Small intestine (tissue), 7 donors: ENCODE measurements at regions not wholly inside any gene's neighbourhood (a gene's known extent, or its start where the extent isn't known, plus 50 kb on each side); places are given as distances from the start of the nearest gene placed in this dataset.

Experiments
- DNase-seq, 2 donors: peaks; one replicate each; pipeline versions ENCODE4 v3.0.0 to v3.0.0-alpha.2; 2013
- FAIRE-seq: peaks from 2 replicates; lab custom pipeline; 2012; peaks lifted over from hg19 to GRCh38; lab: Jason Lieb, UNC
- H3K27ac ChIP-seq, 3 donors: one replicate each; pipeline ENCODE4 v1.5.1; 2013; ENCODE audit warnings: low read length in 2 of 3, mild to moderate bottlenecking in 2 of 3, control low read depth in 1 of 3, inconsistent platforms in 1 of 3, low read depth in 1 of 3, moderate library complexity in 1 of 3
- H3K27me3 ChIP-seq, 3 donors: one replicate each; pipeline ENCODE4 v1.6.1; 2013; ENCODE audit warnings: low read length in 3 of 3, inconsistent platforms in 1 of 3; ENCODE audit not compliant: control insufficient read depth in 3 of 3, insufficient read depth in 3 of 3
- H3K36me3 ChIP-seq, 3 donors: one replicate each; pipeline ENCODE4 v1.6.1; 2013; ENCODE audit warnings: low read length in 3 of 3, inconsistent platforms in 1 of 3, low read depth in 1 of 3, mild to moderate bottlenecking in 1 of 3, moderate library complexity in 1 of 3; ENCODE audit not compliant: control insufficient read depth in 3 of 3, insufficient read depth in 2 of 3
- H3K4me1 ChIP-seq, 3 donors: one replicate each; pipeline ENCODE4 v1.6.1; 2013; ENCODE audit warnings: low read length in 2 of 3, inconsistent platforms in 1 of 3, low read depth in 1 of 3, mild to moderate bottlenecking in 1 of 3, moderate library complexity in 1 of 3; ENCODE audit not compliant: control insufficient read depth in 3 of 3, insufficient read depth in 2 of 3
- H3K4me3 ChIP-seq, 3 donors: one replicate each; pipeline ENCODE4 v1.5.1; 2013; ENCODE audit warnings: low read length in 3 of 3, control low read depth in 1 of 3, inconsistent platforms in 1 of 3, low read depth in 1 of 3, mild to moderate bottlenecking in 1 of 3, moderate library complexity in 1 of 3
- H3K9me3 ChIP-seq, 2 donors: one replicate each; pipeline ENCODE4 v1.6.1; 2013; ENCODE audit warnings: low read depth in 1 of 2, low read length in 1 of 2; ENCODE audit not compliant: control insufficient read depth in 2 of 2, insufficient read depth in 1 of 2
- WGBS, 3 donors: extraction: QIAGEN DNeasy Blood & Tissue Kit; methylation state at CpG; one replicate each; pipeline ENCODE4 v1.1.7; 2013; 5-methylcytosine and 5-hydroxymethylcytosine counted together
- donor health status: healthy with polysubstance abuse.
- donor health status: control.
- donor health status: control.
- donor health status: Bipolar disorder and iron deficiency.
- donor health status: healthy.

- 40 to 67% (median 61%) methylated on average over 3 of the region's 3 CpGs for WGBS, 3 donors
- peak overlapping the region in 1 of 3 donors; percentile 9 for H3K27ac ChIP-seq
- H3K27me3 ChIP-seq, result no peaks in the 10 kb centered on the region
- no peak overlapping the region for H3K4me3 ChIP-seq
- FAIRE-seq (no peak), DNase-seq (no peak)
- no peaks in the 10 kb centered on the region for H3K4me1 ChIP-seq
- H3K36me3 ChIP-seq, result no peaks in the 10 kb centered on the region
- H3K9me3 ChIP-seq, result peaks cover 0 to 2% of the 10 kb centered on the region in 2 donors
These were observed 158.0 kb downstream of the C7orf25 start for GRCh38 chr7:42753811-42754363.

GRCh38 chr7:42753367-42753766, 158.5 kb downstream of the C7orf25 start:
- no peak for FAIRE-seq
- no peak for DNase-seq
- Histone ChIP-seq H3K27ac (no peak overlapping the region), H3K27me3 (no peaks in the 10 kb centered on the region), H3K9me3 (no peaks in the 10 kb centered on the region), H3K36me3 (no peaks in the 10 kb centered on the region), H3K4me1 (no peaks in the 10 kb centered on the region), H3K4me3 (no peak overlapping the region)
- 51 to 79% (median 78%) methylated on average over 2 of the region's 2 CpGs for WGBS, 3 donors

- Histone ChIP-seq H3K4me3 (no peak overlapping the region), H3K9me3 (no peaks in the 10 kb centered on the region), H3K27ac (no peak overlapping the region), H3K4me1 (no peaks in the 10 kb centered on the region), H3K27me3 (no peaks in the 10 kb centered on the region), H3K36me3 (no peaks in the 10 kb centered on the region)
- DNase-seq (no peak), FAIRE-seq (no peak)
- 58 to 73% (median 71%) methylated on average over 4 of the region's 4 CpGs for WGBS, 3 donors
These were observed 161.7 kb downstream of the C7orf25 start for GRCh38 chr7:42750172-42750571.

GRCh38 chr7:42747044-42747443, 164.8 kb downstream of the C7orf25 start:
- WGBS, 3 donors, result 78 to 82% (median 80%) methylated on average over 2 of the region's 2 CpGs
- Histone ChIP-seq H3K9me3 (no peaks in the 10 kb centered on the region), H3K36me3 (no peaks in the 10 kb centered on the region), H3K27ac (no peak overlapping the region), H3K4me1 (no peaks in the 10 kb centered on the region), H3K4me3 (no peak overlapping the region), H3K27me3 (no peaks in the 10 kb centered on the region)
- DNase-seq (no peak), FAIRE-seq (no peak)

GRCh38 chr7:42746214-42746613, 165.7 kb downstream of the C7orf25 start:
- WGBS, 3 donors, result 19 to 59% (median 33%) methylated on average over 2 of the region's 2 CpGs
- Histone ChIP-seq H3K4me3 (no peak overlapping the region), H3K27ac (no peak overlapping the region), H3K36me3 (no peaks in the 10 kb centered on the region), H3K4me1 (no peaks in the 10 kb centered on the region), H3K9me3 (no peaks in the 10 kb centered on the region), H3K27me3 (no peaks in the 10 kb centered on the region)
- FAIRE-seq (no peak), DNase-seq (no peak)

GRCh38 chr7:42745357-42746059, 166.4 kb downstream of the C7orf25 start:
- Histone ChIP-seq H3K36me3 (no peaks in the 10 kb centered on the region), H3K9me3 (no peaks in the 10 kb centered on the region), H3K27ac (no peak overlapping the region), H3K27me3 (no peaks in the 10 kb centered on the region), H3K4me1 (no peaks in the 10 kb centered on the region), H3K4me3 (no peak overlapping the region)
- no peak for FAIRE-seq
- DNase-seq, result peak in 1 of 2 donors; percentile 11
- 28 to 38% (median 31%) methylated on average over 3 of the region's 3 CpGs for WGBS, 3 donors

- Histone ChIP-seq H3K4me1 (no peaks in the 10 kb centered on the region), H3K9me3 (no peaks in the 10 kb centered on the region), H3K36me3 (no peaks in the 10 kb centered on the region), H3K27me3 (no peaks in the 10 kb centered on the region), H3K4me3 (no peak overlapping the region), H3K27ac (no peak overlapping the region)
- FAIRE-seq (no peak), DNase-seq (no peak)
- WGBS, 3 donors, result 84 to 100% (median 86%) methylated on average over 3 of the region's 3 CpGs
These were observed 167.1 kb downstream of the C7orf25 start for GRCh38 chr7:42744746-42745145.

- H3K27ac ChIP-seq, result no peak overlapping the region
- no peak for FAIRE-seq
- no peaks in the 10 kb centered on the region for H3K27me3 ChIP-seq
- no peaks in the 10 kb centered on the region for H3K36me3 ChIP-seq
- no peaks in the 10 kb centered on the region for H3K4me1 ChIP-seq
- DNase-seq, result no peak
- 61 to 73% (median 64%) methylated on average over 2 of the region's 2 CpGs for WGBS, 3 donors
- no peak overlapping the region for H3K4me3 ChIP-seq
- no peaks in the 10 kb centered on the region for H3K9me3 ChIP-seq
These were observed 168.6 kb downstream of the C7orf25 start for GRCh38 chr7:42743077-42743858.
